DOHH2 (cell line): ENCODE measurements at regions not wholly inside any gene's neighbourhood (a gene's known extent, or its start where the extent isn't known, plus 50 kb on each side); places are given as distances from the start of the nearest gene placed in this dataset.

Source experiments
- H3F3A ChIP-seq: fragments of 200-600 bp; sonication (generic), shearing (Covaris generic); 2 replicates; pipeline ENCODE4 v1.6.0; 2016; ENCODE audit warnings: antibody characterized with exemption, mild to moderate bottlenecking; ENCODE audit not compliant: control insufficient read depth, insufficient read depth
- H3K27ac ChIP-seq: fragments of 200-600 bp; sonication (generic); 2 replicates; pipeline ENCODE4 v1.5.1; 2014; ENCODE audit warnings: low read depth, mild to moderate bottlenecking, low read length, moderate library complexity
- H3K27me3 ChIP-seq: fragments of 200-600 bp; sonication (generic); 2 replicates; pipeline ENCODE4 v1.6.1; 2014; ENCODE audit warnings: mild to moderate bottlenecking, low read length, mixed read lengths; ENCODE audit not compliant: control insufficient read depth
- H3K36me3 ChIP-seq: fragments of 200-600 bp; sonication (generic); 2 replicates; pipeline ENCODE4 v1.6.1; 2014; ENCODE audit warnings: mild to moderate bottlenecking, low read length, moderate library complexity, mixed read lengths; ENCODE audit not compliant: control insufficient read depth
- H3K4me1 ChIP-seq: fragments of 200-600 bp; sonication (generic); 2 replicates; pipeline ENCODE4 v1.6.1; 2014; ENCODE audit warnings: mild to moderate bottlenecking, low read length, mixed read lengths; ENCODE audit not compliant: control insufficient read depth
- H3K4me2 ChIP-seq: fragments of 200-600 bp; sonication (generic); 2 replicates; pipeline ENCODE4 v1.6.0; 2014; ENCODE audit warnings: mild to moderate bottlenecking, low read length, moderate library complexity
- H3K4me3 ChIP-seq: fragments of 200-600 bp; sonication (generic); 2 replicates; pipeline ENCODE4 v1.5.1; 2014; ENCODE audit warnings: mild to moderate bottlenecking, low read length, mixed read lengths
- H3K79me2 ChIP-seq: fragments of 200-600 bp; sonication (generic); 2 replicates; pipeline ENCODE4 v1.6.1; 2014; ENCODE audit warnings: mild to moderate bottlenecking, low read length, mixed read lengths; ENCODE audit not compliant: control insufficient read depth
- H3K9me2 ChIP-seq: fragments of 200-600 bp; sonication (generic); replicated peaks from 2 replicates; pipeline ENCODE4 v1.6.1; 2014; ENCODE audit warnings: mild to moderate bottlenecking, low read length, mixed read lengths; ENCODE audit not compliant: control insufficient read depth
- H3K9me3 ChIP-seq: fragments of 200-600 bp; sonication (generic); 2 replicates; pipeline ENCODE4 v1.6.1; 2014; ENCODE audit warnings: antibody characterized with exemption, low read length, mixed read lengths; ENCODE audit not compliant: control insufficient read depth, insufficient read depth
- H4K20me1 ChIP-seq: fragments of 200-600 bp; sonication (generic); 2 replicates; pipeline ENCODE4 v1.6.0; 2014; ENCODE audit warnings: low read depth, mild to moderate bottlenecking, antibody characterized with exemption, low read length, moderate library complexity; ENCODE audit not compliant: control insufficient read depth, insufficient read depth
- CTCF ChIP-seq: fragments of 200-600 bp; sonication (generic); IDR thresholded peaks from one replicate; pipeline ENCODE4 v1.5.1; 2014; ENCODE audit warnings: antibody characterized with exemption, mild to moderate bottlenecking, low read depth, low read length; ENCODE audit not compliant: poor library complexity, severe bottlenecking
- EZH2phosphoT487 ChIP-seq: fragments of 200-600 bp; sonication (generic); IDR thresholded peaks from 2 replicates; pipeline ENCODE4 v1.6.1; 2017; ENCODE audit warnings: borderline replicate concordance, mild to moderate bottlenecking, antibody characterized with exemption, low read length, moderate library complexity, mixed read lengths

- Histone ChIP-seq H3K4me1 (peaks cover 5% of the 10 kb centered on the region; the same call in 1 of the 2 replicates), H3K79me2 (no peaks in the 10 kb centered on the region), H3K9me3 (no peaks in the 10 kb centered on the region), H3K36me3 (no peaks in the 10 kb centered on the region), H3F3A (no peaks in the 10 kb centered on the region), H3K9me2 (no peaks in the 10 kb centered on the region), H3K4me2 (no peak overlapping the region), H3K27ac (no peak overlapping the region), H4K20me1 (no peaks in the 10 kb centered on the region), H3K4me3 (no peak overlapping the region), H3K27me3 (peaks cover 6% of the 10 kb centered on the region; the same call in 1 of the 2 replicates)
- no peak for TF ChIP-seq CTCF
- TF ChIP-seq EZH2phosphoT487 = no peak
Measured at GRCh38 chr11:119490253-119491006, 67.5 kb upstream of the THY1 start.

DNA sequence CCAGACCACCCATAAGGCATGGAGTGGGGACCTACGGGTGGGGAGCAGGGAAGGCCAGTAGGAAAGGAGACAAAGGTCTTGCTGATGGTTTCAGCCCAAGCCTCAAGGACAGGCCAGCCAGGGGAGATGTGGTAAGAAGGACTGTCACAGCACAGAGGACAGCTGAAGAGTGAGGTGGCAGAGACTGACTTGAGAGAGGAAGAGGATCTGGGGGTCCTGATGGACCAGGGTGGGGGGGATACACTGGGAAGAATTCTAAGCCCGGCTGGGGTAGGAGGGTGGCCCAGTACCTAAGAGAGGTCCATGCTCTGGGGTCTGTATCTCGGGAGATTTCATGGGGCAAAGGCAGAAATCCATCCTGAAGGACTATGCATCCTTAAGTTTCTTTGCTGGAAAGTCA lies 66.1 kb upstream of the THY1 start:
- TF ChIP-seq CTCF (no peak), EZH2phosphoT487 (no peak)
- peaks cover 9% of the 10 kb centered on the region; the same call in 1 of the 2 replicates for H3K4me1 ChIP-seq

GRCh38 chr11:119488256-119488995 lies 65.5 kb upstream of the THY1 start:
- TF ChIP-seq EZH2phosphoT487 = no peak
- TF ChIP-seq CTCF = no peak
- Histone ChIP-seq H3K79me2 (no peaks in the 10 kb centered on the region), H3K9me3 (no peaks in the 10 kb centered on the region), H3K27me3 (peaks cover 7% of the 10 kb centered on the region; the same call in 1 of the 2 replicates), H3K27ac (no peak overlapping the region), H3K4me2 (no peak overlapping the region), H3F3A (no peaks in the 10 kb centered on the region), H3K9me2 (no peaks in the 10 kb centered on the region), H3K4me3 (no peak overlapping the region), H3K4me1 (peaks cover 9% of the 10 kb centered on the region; the same call in 1 of the 2 replicates), H4K20me1 (no peaks in the 10 kb centered on the region), H3K36me3 (no peaks in the 10 kb centered on the region)

More for the DNA sequence above, 66.1 kb upstream of the THY1 start:
- H3K27me3 ChIP-seq = peaks cover 7% of the 10 kb centered on the region; the same call in 1 of the 2 replicates
- no peaks in the 10 kb centered on the region for H3K79me2 ChIP-seq
- H3K4me3 ChIP-seq = no peak overlapping the region
- no peaks in the 10 kb centered on the region for H3K9me3 ChIP-seq
- no peak overlapping the region for H3K4me2 ChIP-seq
- no peaks in the 10 kb centered on the region for H3F3A ChIP-seq
- H3K9me2 ChIP-seq = no peaks in the 10 kb centered on the region
- no peaks in the 10 kb centered on the region for H3K36me3 ChIP-seq
- no peaks in the 10 kb centered on the region for H4K20me1 ChIP-seq
- H3K27ac ChIP-seq = no peak overlapping the region
